Activated CD4-positive, alpha-beta T cell treated with anti-CD3 and anti-CD28 coated beads for 36 hours (primary cell): ENCODE measurements at regions not wholly inside any gene's neighbourhood (a gene's known extent, or its start where the extent isn't known, plus 50 kb on each side); places are given as distances from the start of the nearest gene placed in this dataset. TPM values are rescaled to one million over a fixed set of nuclear protein-coding genes. Genes with fewer than 3 reads are reported as not detected.

Source experiments
- ATAC-seq: fragments of 200-7000 bp; cut with Tn5 transposase; one replicate; pipeline ENCODE4 v1.10.0; 2021; ENCODE audit warnings: mild to moderate bottlenecking, moderate library complexity
- CTCF ChIA-PET: fragments of 350-600 bp; sonication (Branson Sonifier 250); formaldehyde crosslinking; loops from one replicate; lab custom pipeline; 2021; ENCODE audit warnings: antibody characterized with exemption; lab: Charles Lee
- POLR2A ChIA-PET: fragments of 350-600 bp; sonication (Branson Sonifier 250); formaldehyde crosslinking; loops from one replicate; lab custom pipeline; 2021; ENCODE audit warnings: antibody characterized with exemption, inconsistent platforms; lab: Charles Lee
- DNase-seq: peaks from one replicate; pipeline ENCODE4 v3.0.0-alpha.2; 2020
- H3K27ac Mint-ChIP-seq: one replicate; pipeline ENCODE4 v1.8.0; 2021; ENCODE audit warnings: mixed read lengths
- H3K27me3 Mint-ChIP-seq: one replicate; pipeline ENCODE4 v1.8.0; 2021; ENCODE audit warnings: mixed read lengths
- H3K36me3 Mint-ChIP-seq: one replicate; pipeline ENCODE4 v1.8.0; 2021; ENCODE audit warnings: low read depth, mixed read lengths
- H3K4me1 Mint-ChIP-seq: one replicate; pipeline ENCODE4 v1.8.0; 2021; ENCODE audit warnings: mixed read lengths
- H3K4me3 Mint-ChIP-seq: one replicate; pipeline ENCODE4 v1.8.0; 2021; ENCODE audit warnings: mild to moderate bottlenecking, moderate library complexity, mixed read lengths
- H3K9me3 Mint-ChIP-seq: one replicate; pipeline ENCODE4 v1.8.0; 2021; ENCODE audit warnings: low read depth, mixed read lengths
- intact Hi-C, 2 experiments: fragments of 100-400 bp; cut with DNase I in 1 of 2; cut with micrococcal nuclease in 1 of 2; formaldehyde crosslinking; loops; one replicate each; pipeline versions ENCODE4 v1.14.2 to v1.15.1; 2022 to 2024; cut with DNase I, micrococcal nuclease
- microRNA-seq: library from miRNA; unstranded; fragments of <30 nt; microRNA quantifications from one replicate; pipeline ENCODE4 v1.2.0, GENCODE V29; 2021; ENCODE audit warnings: borderline replicate concordance

DNA sequence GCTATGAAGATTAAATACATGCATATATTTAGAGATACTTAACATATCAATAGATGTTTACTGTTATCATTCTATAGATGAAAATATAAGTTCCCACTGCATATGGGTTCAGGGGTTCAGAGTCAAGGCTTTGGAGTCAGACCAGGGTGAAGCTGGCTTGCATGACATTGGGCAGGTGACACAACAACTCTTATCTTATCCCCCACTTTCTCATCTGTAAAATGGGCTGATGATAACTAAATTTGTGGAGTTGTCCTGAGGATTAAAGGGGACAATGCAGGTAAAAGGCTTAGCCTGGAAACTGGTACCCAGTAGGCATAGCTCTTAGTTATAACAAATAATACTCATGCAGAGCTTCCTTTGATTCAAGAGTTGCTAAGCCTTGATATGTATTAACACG, 72.6 kb upstream of the BRINP1 start:
- ATAC-seq (no peak), DNase-seq (no peak)
- no peaks in the 10 kb centered on the region for H3K4me1 Mint-ChIP-seq
- no peak overlapping the region for H3K27ac Mint-ChIP-seq
- no peak overlapping the region for H3K4me3 Mint-ChIP-seq
- ChIA-PET POLR2A (no interaction called here), CTCF (no interaction called here)
- no peaks in the 10 kb centered on the region for H3K27me3 Mint-ChIP-seq
- H3K36me3 Mint-ChIP-seq = no peaks in the 10 kb centered on the region
- intact Hi-C loops = no loop called here
- no peaks in the 10 kb centered on the region for H3K9me3 Mint-ChIP-seq

DNA sequence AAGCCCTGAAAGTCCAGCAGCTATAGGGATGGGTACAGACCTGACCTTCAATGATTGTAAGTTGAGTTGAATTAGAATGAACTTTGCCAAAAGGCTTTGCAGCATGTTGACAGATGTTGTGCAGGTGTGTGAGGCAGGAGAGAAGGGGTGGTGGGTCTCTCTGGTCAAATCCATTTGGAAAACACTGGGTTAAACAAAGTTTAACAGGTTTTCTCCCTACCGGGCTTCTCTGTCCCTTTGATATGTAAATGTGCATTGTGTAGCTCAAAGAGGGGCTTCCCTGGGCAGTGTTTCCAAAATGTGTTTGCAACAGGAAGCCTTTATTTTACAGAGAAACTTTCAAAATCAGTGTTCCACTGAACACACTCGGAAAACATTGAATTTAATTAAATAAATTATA, 72.1 kb upstream of the BRINP1 start:
- H3K27ac Mint-ChIP-seq = no peak overlapping the region
- no peaks in the 10 kb centered on the region for H3K27me3 Mint-ChIP-seq
- no peak overlapping the region for H3K4me3 Mint-ChIP-seq
- CTCF ChIA-PET = no interaction called here
- H3K4me1 Mint-ChIP-seq = no peaks in the 10 kb centered on the region
- DNase-seq = no peak
- intact Hi-C loops = no loop called here
- POLR2A ChIA-PET = no interaction called here
- H3K36me3 Mint-ChIP-seq = no peaks in the 10 kb centered on the region
- ATAC-seq = no peak
- H3K9me3 Mint-ChIP-seq = no peaks in the 10 kb centered on the region

DNA sequence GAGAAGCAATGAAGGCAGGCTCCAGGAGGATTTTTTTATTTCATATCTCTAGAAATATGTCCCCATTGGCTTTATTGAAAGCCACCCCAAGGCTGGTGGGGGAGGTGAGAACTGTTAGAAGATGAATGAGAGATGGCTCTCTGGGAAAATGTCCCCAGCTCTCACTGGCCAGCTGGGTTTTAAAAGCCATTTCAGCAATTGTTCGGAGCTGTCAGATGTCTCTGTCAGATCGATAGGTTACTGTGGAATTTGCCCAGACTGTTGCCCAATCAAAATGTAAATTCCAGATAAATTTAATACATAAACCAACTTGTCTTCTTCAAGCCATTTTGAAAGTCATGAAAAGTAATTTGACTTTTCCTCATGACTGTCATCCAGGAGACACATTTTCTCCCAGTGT, 67.0 kb upstream of the BRINP1 start:
- CTCF ChIA-PET = no interaction called here
- intact Hi-C loops = no loop called here
- Mint-ChIP-seq H3K27ac (no peak overlapping the region), H3K4me1 (no peaks in the 10 kb centered on the region), H3K27me3 (no peaks in the 10 kb centered on the region), H3K36me3 (no peaks in the 10 kb centered on the region), H3K4me3 (no peak overlapping the region), H3K9me3 (no peaks in the 10 kb centered on the region)
- POLR2A ChIA-PET = no interaction called here
- DNase-seq = no peak
- ATAC-seq = no peak

DNA sequence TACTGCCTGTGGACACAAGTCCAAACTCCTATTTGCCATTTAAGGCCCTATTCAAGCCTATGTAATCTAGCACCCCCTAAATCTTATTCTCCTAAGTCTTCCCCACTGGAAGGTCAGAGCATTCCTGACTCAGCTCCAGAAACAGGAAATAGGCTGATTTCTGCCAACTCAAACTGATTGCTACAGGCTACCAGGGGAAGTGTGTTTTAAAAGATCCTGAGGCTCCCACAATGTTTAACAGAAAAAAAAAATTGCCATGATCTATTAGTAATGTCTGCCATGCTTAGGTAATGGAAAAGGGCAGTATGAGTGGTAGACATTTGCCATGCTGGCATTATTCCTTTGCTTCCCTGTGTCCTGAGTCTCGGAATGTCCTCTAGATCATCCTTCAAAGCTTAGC, 65.8 kb upstream of the BRINP1 start:
- H3K36me3 Mint-ChIP-seq = no peaks in the 10 kb centered on the region
- H3K27ac Mint-ChIP-seq = no peak overlapping the region
- ATAC-seq (no peak), DNase-seq (no peak)
- no peaks in the 10 kb centered on the region for H3K4me1 Mint-ChIP-seq
- no peak overlapping the region for H3K4me3 Mint-ChIP-seq
- ChIA-PET CTCF (no interaction called here), POLR2A (no interaction called here)
- intact Hi-C loops = no loop called here
- H3K9me3 Mint-ChIP-seq = no peaks in the 10 kb centered on the region
- no peaks in the 10 kb centered on the region for H3K27me3 Mint-ChIP-seq

DNA sequence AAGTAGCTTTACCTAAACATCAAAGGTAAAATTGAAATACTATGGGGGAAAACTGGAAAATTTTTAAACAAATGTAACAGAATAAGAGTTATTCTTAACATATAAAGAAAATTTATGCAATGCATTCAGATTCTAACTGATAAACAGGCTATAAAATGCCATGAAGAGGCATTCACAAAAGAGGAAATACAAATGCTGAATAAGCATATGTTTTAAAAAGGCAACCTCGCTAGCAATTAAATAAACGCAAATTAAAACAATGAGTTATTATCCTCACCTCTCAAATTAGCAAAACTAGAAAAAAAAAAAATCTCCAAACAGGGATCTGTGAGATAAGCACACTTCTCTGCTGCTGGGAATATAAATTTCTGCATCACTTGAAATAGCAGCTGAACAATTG, 63.2 kb upstream of the BRINP1 start:
- intact Hi-C loops = no loop called here
- ChIA-PET CTCF (no interaction called here), POLR2A (no interaction called here)

DNA sequence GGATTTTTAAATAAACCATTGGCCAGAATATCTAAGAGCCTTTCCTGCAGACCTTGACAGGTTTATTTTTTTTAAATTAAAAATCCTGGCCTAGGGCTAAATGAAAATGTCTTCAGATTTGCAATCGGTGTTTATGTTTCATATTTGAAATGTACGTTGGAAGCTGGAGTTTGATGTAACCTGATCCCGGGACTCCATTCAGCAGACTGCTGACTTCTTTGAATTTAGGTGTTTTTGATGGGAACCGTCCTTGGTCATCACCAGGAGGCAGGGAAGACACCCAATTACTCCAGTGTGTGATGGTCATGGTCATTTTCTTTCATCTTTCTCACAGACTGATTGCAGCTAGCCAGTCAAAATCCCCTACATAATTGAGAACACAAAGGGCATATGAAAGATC, 60.1 kb upstream of the BRINP1 start:
- Mint-ChIP-seq H3K9me3 (peaks cover 4% of the 10 kb centered on the region), H3K4me3 (no peak overlapping the region), H3K36me3 (no peaks in the 10 kb centered on the region), H3K27ac (no peak overlapping the region), H3K27me3 (no peaks in the 10 kb centered on the region), H3K4me1 (no peaks in the 10 kb centered on the region)
- CTCF ChIA-PET = no interaction called here
- ATAC-seq (no peak), DNase-seq (no peak)
- POLR2A ChIA-PET = no interaction called here
- intact Hi-C loops = no loop called here

More for the DNA sequence above, 63.2 kb upstream of the BRINP1 start:
- Mint-ChIP-seq H3K4me3 (no peak overlapping the region), H3K27me3 (no peaks in the 10 kb centered on the region), H3K27ac (no peak overlapping the region), H3K9me3 (peaks cover 2% of the 10 kb centered on the region), H3K36me3 (no peaks in the 10 kb centered on the region), H3K4me1 (no peaks in the 10 kb centered on the region)
- DNase-seq = no peak
- ATAC-seq = no peak

DNA sequence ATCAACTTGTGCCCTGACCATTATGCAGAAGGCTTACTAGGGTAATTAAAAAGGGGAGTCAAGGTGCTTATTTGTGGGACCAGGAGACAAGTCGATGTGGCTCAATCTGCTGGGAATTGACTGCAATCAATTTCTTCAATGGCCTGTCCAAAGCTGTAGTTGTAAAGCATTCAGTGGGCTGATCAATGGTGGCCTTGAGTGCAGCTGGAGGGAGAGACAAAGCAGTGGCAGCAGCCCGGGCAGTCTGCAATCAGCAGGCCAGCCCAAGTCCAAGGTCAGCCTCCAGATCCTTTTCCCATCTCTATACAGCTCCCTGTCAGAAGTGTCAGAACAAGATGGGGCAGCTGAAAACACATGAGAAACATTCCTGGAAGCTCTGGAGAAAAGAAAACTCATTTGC, 51.0 kb upstream of the BRINP1 start:
- ChIA-PET POLR2A (no interaction called here), CTCF (no interaction called here)
- peaks cover 2% of the 10 kb centered on the region for H3K9me3 Mint-ChIP-seq
- no peaks in the 10 kb centered on the region for H3K36me3 Mint-ChIP-seq
- intact Hi-C loops = no loop called here
- ATAC-seq (no peak), DNase-seq (no peak)
- no peaks in the 10 kb centered on the region for H3K4me1 Mint-ChIP-seq
- H3K27ac Mint-ChIP-seq = no peak overlapping the region
- no peaks in the 10 kb centered on the region for H3K27me3 Mint-ChIP-seq
- no peak overlapping the region for H3K4me3 Mint-ChIP-seq

Small RNAs in the stretch of these regions (microRNA-seq; reads per million reads assigned to microRNA genes)
- not detected for gene MIR147A
